OCI-LY1 (cell line): ENCODE measurements at regions not wholly inside any gene's neighbourhood (a gene's known extent, or its start where the extent isn't known, plus 50 kb on each side); places are given as distances from the start of the nearest gene placed in this dataset.
"Not testable (repeated sequence)": the region's sequence is repeated elsewhere in the genome, so short reads cannot be mapped to it uniquely, and the experiment has no call there.

Experiments
- H2AFZ ChIP-seq: fragments of 200-600 bp; sonication (generic), shearing (Covaris generic); 2 replicates; pipeline ENCODE4 v1.6.0; 2014; ENCODE audit warnings: antibody characterized with exemption, mild to moderate bottlenecking, low read length
- H3F3A ChIP-seq: fragments of 200-600 bp; sonication (generic), shearing (Covaris generic); 2 replicates; pipeline ENCODE4 v1.6.0; 2014; ENCODE audit warnings: mild to moderate bottlenecking, antibody characterized with exemption, low read length, moderate library complexity; ENCODE audit not compliant: insufficient read depth
- H3K27ac ChIP-seq: fragments of 200-600 bp; sonication (generic); 2 replicates; pipeline ENCODE4 v1.5.1; 2014; ENCODE audit warnings: low read length, mixed run types, mild to moderate bottlenecking, low read depth; ENCODE audit not compliant: poor library complexity, severe bottlenecking
- H3K27me3 ChIP-seq: fragments of 200-600 bp; sonication (generic); 2 replicates; pipeline ENCODE4 v1.6.0; 2014; ENCODE audit warnings: antibody characterized with exemption, mild to moderate bottlenecking, low read length, moderate library complexity; ENCODE audit not compliant: insufficient read depth
- H3K36me3 ChIP-seq: fragments of 200-600 bp; sonication (generic); 2 replicates; pipeline ENCODE4 v1.6.1; 2014; ENCODE audit warnings: mild to moderate bottlenecking, antibody characterized with exemption, low read length, moderate library complexity, mixed read lengths; ENCODE audit not compliant: insufficient read depth
- H3K4me1 ChIP-seq: fragments of 200-600 bp; sonication (generic); 2 replicates; pipeline ENCODE4 v1.5.1; 2014; ENCODE audit warnings: mild to moderate bottlenecking, low read length, moderate library complexity; ENCODE audit not compliant: insufficient read depth, severe bottlenecking
- H3K4me2 ChIP-seq: fragments of 200-600 bp; sonication (generic), shearing (Covaris generic); 2 replicates; pipeline ENCODE4 v1.6.1; 2014; ENCODE audit warnings: low read length
- H3K4me3 ChIP-seq: fragments of 200-600 bp; sonication (generic); 2 replicates; pipeline ENCODE4 v1.5.1; 2014; ENCODE audit warnings: low read length, low read depth, mild to moderate bottlenecking, mixed read lengths; ENCODE audit not compliant: poor library complexity, severe bottlenecking
- H3K79me2 ChIP-seq: fragments of 200-600 bp; shearing (Covaris generic); 2 replicates; pipeline ENCODE4 v1.6.1; 2016; ENCODE audit warnings: mixed run types, low read length, mixed read lengths; ENCODE audit not compliant: insufficient read depth
- H3K9ac ChIP-seq: fragments of 200-600 bp; sonication (generic), shearing (Covaris generic); 2 replicates; pipeline ENCODE4 v1.6.1; 2014; ENCODE audit warnings: mild to moderate bottlenecking, low read length, mixed read lengths
- H3K9me2 ChIP-seq: fragments of 200-600 bp; sonication (generic), shearing (Covaris generic); 2 replicates; pipeline ENCODE4 v1.6.1; 2014; ENCODE audit warnings: low read depth, mild to moderate bottlenecking, low read length, mixed read lengths
- H3K9me3 ChIP-seq: fragments of 200-600 bp; shearing (Covaris generic); 2 replicates; pipeline ENCODE4 v1.6.1; 2014; ENCODE audit warnings: low read length, mixed read lengths
- H4K20me1 ChIP-seq: fragments of 200-600 bp; sonication (generic), shearing (Covaris generic); 2 replicates; pipeline ENCODE4 v1.6.0; 2016; ENCODE audit warnings: mild to moderate bottlenecking, low read length; ENCODE audit not compliant: insufficient read depth
- CTCF ChIP-seq: fragments of 200-600 bp; sonication (generic), shearing (Covaris generic); IDR thresholded peaks from 2 replicates; pipeline ENCODE4 v1.5.1; 2017; ENCODE audit warnings: mild to moderate bottlenecking, antibody characterized with exemption, low read length, moderate library complexity, mixed read lengths
- EZH2 ChIP-seq: fragments of 200-600 bp; sonication (generic), shearing (Covaris generic); IDR thresholded peaks from 2 replicates; pipeline ENCODE4 v1.8.0; 2017; ENCODE audit warnings: borderline replicate concordance, mixed run types, mild to moderate bottlenecking, antibody characterized with exemption, low read length, moderate library complexity, mixed read lengths

GRCh38 chr7:20541608-20542349 lies 73.7 kb upstream of the ABCB5 start:
- no peaks in the 10 kb centered on the region for H3K36me3 ChIP-seq
- no peak overlapping the region for H3K4me2 ChIP-seq
- H2AFZ ChIP-seq: no peak overlapping the region
- H3K27me3 ChIP-seq: no peaks in the 10 kb centered on the region
- H3F3A ChIP-seq: no peaks in the 10 kb centered on the region
- H3K4me1 ChIP-seq: no peaks in the 10 kb centered on the region
- H4K20me1 ChIP-seq: no peaks in the 10 kb centered on the region
- H3K9me3 ChIP-seq: no peaks in the 10 kb centered on the region
- no peak overlapping the region for H3K9ac ChIP-seq
- no peak for TF ChIP-seq CTCF
- TF ChIP-seq EZH2: no peak
- no peaks in the 10 kb centered on the region for H3K9me2 ChIP-seq
- H3K4me3 ChIP-seq: no peak overlapping the region
- H3K79me2 ChIP-seq: no peaks in the 10 kb centered on the region
- no peak overlapping the region for H3K27ac ChIP-seq

GRCh38 chr7:20542594-20542993 lies 72.9 kb upstream of the ABCB5 start:
- no peaks in the 10 kb centered on the region for H3K27me3 ChIP-seq
- H3F3A ChIP-seq: no peaks in the 10 kb centered on the region
- no peak overlapping the region for H3K9ac ChIP-seq
- H3K9me3 ChIP-seq: no peaks in the 10 kb centered on the region
- H3K9me2 ChIP-seq: no peaks in the 10 kb centered on the region
- H3K4me1 ChIP-seq: no peaks in the 10 kb centered on the region
- H3K27ac ChIP-seq: no peak overlapping the region
- no peaks in the 10 kb centered on the region for H3K79me2 ChIP-seq
- no peaks in the 10 kb centered on the region for H4K20me1 ChIP-seq
- no peak for TF ChIP-seq EZH2
- no peak overlapping the region for H3K4me3 ChIP-seq
- no peak overlapping the region for H2AFZ ChIP-seq
- no peaks in the 10 kb centered on the region for H3K36me3 ChIP-seq
- H3K4me2 ChIP-seq: no peak overlapping the region

- H3K27ac ChIP-seq: no peak overlapping the region
- no peaks in the 10 kb centered on the region for H3K36me3 ChIP-seq
- no peak overlapping the region for H3K9ac ChIP-seq
- H3K4me2 ChIP-seq: no peak overlapping the region
- no peaks in the 10 kb centered on the region for H4K20me1 ChIP-seq
- H3K4me3 ChIP-seq: no peak overlapping the region
- no peaks in the 10 kb centered on the region for H3F3A ChIP-seq
- H3K9me2 ChIP-seq: no peaks in the 10 kb centered on the region
- H3K79me2 ChIP-seq: no peaks in the 10 kb centered on the region
- no peaks in the 10 kb centered on the region for H3K4me1 ChIP-seq
- no peak overlapping the region for H2AFZ ChIP-seq
- H3K27me3 ChIP-seq: no peaks in the 10 kb centered on the region
- TF ChIP-seq EZH2: no peak
- TF ChIP-seq CTCF: no peak
- H3K9me3 ChIP-seq: no peaks in the 10 kb centered on the region
Measured at GRCh38 chr7:20543500-20543899, 72.0 kb upstream of the ABCB5 start.

GRCh38 chr7:20545016-20545415 lies 70.5 kb upstream of the ABCB5 start:
- Histone ChIP-seq H4K20me1 (no peaks in the 10 kb centered on the region), H3K9me3 (no peaks in the 10 kb centered on the region), H3K9ac (no peak overlapping the region), H3K4me2 (no peak overlapping the region), H3K9me2 (no peaks in the 10 kb centered on the region), H3K27ac (no peak overlapping the region), H3K36me3 (no peaks in the 10 kb centered on the region), H3K27me3 (no peaks in the 10 kb centered on the region), H3K79me2 (no peaks in the 10 kb centered on the region), H3F3A (no peaks in the 10 kb centered on the region), H3K4me1 (no peaks in the 10 kb centered on the region), H3K4me3 (no peak overlapping the region), H2AFZ (no peak overlapping the region)
- TF ChIP-seq EZH2 (no peak), CTCF (no peak)

GRCh38 chr7:20546958-20547357 lies 68.5 kb upstream of the ABCB5 start:
- not testable (repeated sequence) for H3K27me3 ChIP-seq, H3K9me2 ChIP-seq, H3K9me3 ChIP-seq, H3K9ac ChIP-seq, H3K4me2 ChIP-seq, H4K20me1 ChIP-seq, H3K79me2 ChIP-seq, H3K4me1 ChIP-seq, H3K4me3 ChIP-seq, H2AFZ ChIP-seq, H3K27ac ChIP-seq, H3K36me3 ChIP-seq, H3F3A ChIP-seq
